H1 (cell line): ENCODE measurements at regions not wholly inside any gene's neighbourhood (a gene's known extent, or its start where the extent isn't known, plus 50 kb on each side); places are given as distances from the start of the nearest gene placed in this dataset.

Source experiments
- CTCF ChIA-PET: fragments of 300-600 bp; sonication (Branson Sonifier 250); formaldehyde crosslinking; loops from one replicate; lab custom pipeline; 2021; ENCODE audit not compliant: partially characterized antibody; lab: Charles Lee
- POLR2A ChIA-PET: fragments of 300-600 bp; sonication (Branson Sonifier 250); formaldehyde crosslinking; loops from one replicate; lab custom pipeline; 2021; ENCODE audit warnings: inconsistent platforms; ENCODE audit not compliant: partially characterized antibody; lab: Charles Lee
- DNase-seq, 2 experiments: peaks; one replicate each; pipeline versions ENCODE4 v3.0.0 to v3.0.0-alpha.2; 2010 to 2022; ENCODE audit warnings: low spot score in 2 of 2, low read depth in 1 of 2, mixed read lengths in 1 of 2
- FAIRE-seq: peaks from 2 replicates; lab custom pipeline; 2011; peaks lifted over from hg19 to GRCh38; lab: Jason Lieb, UNC
- H2AFZ ChIP-seq: 2 replicates; pipeline ENCODE4 v1.8.1; 2012; ENCODE audit warnings: low read length, inconsistent platforms
- H2AK5ac ChIP-seq: 2 replicates; pipeline ENCODE4 v1.6.1; 2013; ENCODE audit warnings: low read depth, low read length
- H2BK120ac ChIP-seq: replicated peaks from 2 replicates; pipeline ENCODE3; 2013; ENCODE audit warnings: low read depth, low read length, inconsistent platforms
- H2BK12ac ChIP-seq: 2 replicates; pipeline ENCODE4 v1.6.1; 2013; ENCODE audit warnings: low read depth, low read length
- H2BK15ac ChIP-seq: 2 replicates; pipeline ENCODE4 v1.6.1; 2013; ENCODE audit warnings: low read length
- H2BK20ac ChIP-seq: 2 replicates; pipeline ENCODE4 v1.6.1; 2013; ENCODE audit warnings: low read length
- H2BK5ac ChIP-seq: 2 replicates; pipeline ENCODE4 v1.6.1; 2013; ENCODE audit warnings: low read depth, low read length
- H3K14ac ChIP-seq: 2 replicates; pipeline ENCODE4 v1.6.1; 2013; ENCODE audit warnings: inconsistent platforms; ENCODE audit not compliant: insufficient read length
- H3K18ac ChIP-seq: 2 replicates; pipeline ENCODE4 v1.6.1; 2013; ENCODE audit warnings: low read length; ENCODE audit errors: extremely low read depth
- H3K23ac ChIP-seq: 2 replicates; pipeline ENCODE4 v1.6.1; 2013; ENCODE audit warnings: inconsistent platforms; ENCODE audit not compliant: insufficient read length
- H3K23me2 ChIP-seq: 2 replicates; pipeline ENCODE4 v1.6.1; 2013; ENCODE audit warnings: low read depth, low read length
- H3K27ac ChIP-seq: 2 replicates; pipeline ENCODE4 v1.6.1; 2011; ENCODE audit warnings: low read depth, low read length, inconsistent platforms
- H3K27me3 ChIP-seq, 4 experiments: replicated peaks in 1 of 4; 1 replicate in 1 of 4; 2 replicates in 3 of 4; pipeline versions ENCODE4 v1.6.1 to v1.8.1; 2011 to 2013; ENCODE audit warnings: low read length in 3 of 4, mild to moderate bottlenecking in 3 of 4, inconsistent platforms in 2 of 4, mixed read lengths in 2 of 4, moderate library complexity in 1 of 4; ENCODE audit not compliant: control insufficient read depth in 3 of 4, insufficient read depth in 3 of 4; ENCODE audit errors: extremely low read depth in 1 of 4
- H3K36me3 ChIP-seq, 4 experiments: 2 replicates each; pipeline versions ENCODE4 v1.6.1 to v1.8.1; 2011 to 2013; ENCODE audit warnings: mild to moderate bottlenecking in 4 of 4, low read length in 3 of 4, moderate library complexity in 2 of 4, control low read depth in 1 of 4, inconsistent platforms in 1 of 4; ENCODE audit not compliant: insufficient read depth in 4 of 4, control insufficient read depth in 2 of 4
- H3K4ac ChIP-seq: replicated peaks from 2 replicates; pipeline ENCODE3; 2013; ENCODE audit warnings: low read length, low read depth, mixed read lengths, inconsistent platforms; ENCODE audit not compliant: insufficient read length
- H3K4me1 ChIP-seq, 4 experiments: replicated peaks in 1 of 4; 1 replicate in 1 of 4; 2 replicates in 3 of 4; pipeline versions ENCODE4 v1.6.1 to v1.8.1; 2011 to 2013; ENCODE audit warnings: low read length in 3 of 4, inconsistent platforms in 2 of 4, mixed read lengths in 1 of 4; ENCODE audit not compliant: insufficient read depth in 4 of 4, control insufficient read depth in 3 of 4
- H3K4me2 ChIP-seq, 2 experiments: 2 replicates each; pipeline versions ENCODE4 v1.6.1 to v1.8.1; 2011 to 2013; ENCODE audit warnings: low read depth in 2 of 2, low read length in 2 of 2, control low read depth in 1 of 2, inconsistent platforms in 1 of 2, mild to moderate bottlenecking in 1 of 2; ENCODE audit not compliant: insufficient read depth in 1 of 2
- H3K4me3 ChIP-seq, 4 experiments: fragments of 200-600, 300-600 bp in 1 of 4; sonication (generic), shearing (Covaris generic), sonication (Bioruptor Twin) in 1 of 4; 2 replicates each; pipeline versions ENCODE4 v1.5.1 to v1.8.1; 2011 to 2016; ENCODE audit warnings: low read length in 4 of 4, low read depth in 3 of 4, control low read depth in 2 of 4, inconsistent platforms in 2 of 4, mild to moderate bottlenecking in 2 of 4, mixed read lengths in 1 of 4, moderate library complexity in 1 of 4; ENCODE audit not compliant: insufficient read depth in 2 of 4; ENCODE audit errors: extremely low read depth in 1 of 4
- H3K56ac ChIP-seq: replicated peaks from 2 replicates; pipeline ENCODE3; 2013; ENCODE audit warnings: low read depth, mild to moderate bottlenecking, mixed read lengths, low read length, inconsistent platforms; ENCODE audit not compliant: insufficient read length
- H3K79me1 ChIP-seq: 2 replicates; pipeline ENCODE4 v1.6.1; 2013; ENCODE audit warnings: low read depth, low read length, control low read depth
- H3K79me2 ChIP-seq, 2 experiments: 2 replicates each; pipeline versions ENCODE4 v1.6.1 to v1.8.1; 2012 to 2013; ENCODE audit warnings: low read length in 2 of 2, mild to moderate bottlenecking in 2 of 2, inconsistent platforms in 1 of 2; ENCODE audit not compliant: insufficient read depth in 2 of 2, control insufficient read depth in 1 of 2
- H3K9ac ChIP-seq, 4 experiments: replicated peaks in 1 of 4; 1 replicate in 1 of 4; 2 replicates in 3 of 4; pipeline versions ENCODE4 v1.6.1 to v1.8.1; 2011 to 2013; ENCODE audit warnings: low read depth in 3 of 4, low read length in 3 of 4, control low read depth in 2 of 4, mild to moderate bottlenecking in 2 of 4, moderate library complexity in 2 of 4, inconsistent platforms in 1 of 4; ENCODE audit errors: extremely low read depth in 1 of 4
- H3K9me3 ChIP-seq, 2 experiments: 2 replicates each; pipeline versions ENCODE4 v1.6.1 to v1.8.1; 2012 to 2013; ENCODE audit warnings: mild to moderate bottlenecking in 2 of 2, moderate library complexity in 2 of 2, control low read depth in 1 of 2, inconsistent platforms in 1 of 2, low read depth in 1 of 2, low read length in 1 of 2, mixed read lengths in 1 of 2; ENCODE audit not compliant: insufficient read depth in 2 of 2
- H4K20me1 ChIP-seq, 2 experiments: replicated peaks in 1 of 2; 2 replicates each; pipeline versions ENCODE3 to v1.8.1; 2011 to 2013; ENCODE audit warnings: inconsistent platforms in 2 of 2, low read length in 2 of 2, mild to moderate bottlenecking in 1 of 2; ENCODE audit not compliant: insufficient read depth in 2 of 2, control insufficient read depth in 1 of 2
- H4K5ac ChIP-seq: 2 replicates; pipeline ENCODE4 v1.6.1; 2013; ENCODE audit warnings: low read length, low read depth, mixed read lengths, inconsistent platforms; ENCODE audit not compliant: insufficient read length
- H4K8ac ChIP-seq: 2 replicates; pipeline ENCODE4 v1.8.0; 2013; ENCODE audit warnings: mild to moderate bottlenecking, moderate library complexity, low read length, inconsistent platforms; ENCODE audit not compliant: insufficient read depth; ENCODE audit errors: extremely low read depth
- H4K91ac ChIP-seq: replicated peaks from 2 replicates; pipeline ENCODE3; 2013; ENCODE audit warnings: low read length, mixed read lengths, inconsistent platforms; ENCODE audit not compliant: insufficient read length
- CBX5 ChIP-seq: fragments of 300-800, 300-1000 bp; sonication (generic); IDR thresholded peaks from 2 replicates; pipeline ENCODE4 v1.7.1; 2016; ENCODE audit warnings: antibody characterized with exemption, low read length, low read depth
- CREB1 ChIP-seq: IDR thresholded peaks from 2 replicates; pipeline ENCODE4 v1.6.1; 2012; ENCODE audit warnings: inconsistent platforms
- EGR1 ChIP-seq: IDR thresholded peaks from 2 replicates; pipeline ENCODE4 v1.6.1; 2011; ENCODE audit warnings: low read depth, low read length, borderline replicate concordance
- JUN ChIP-seq: IDR thresholded peaks from 2 replicates; pipeline ENCODE4 v1.6.1; 2011; ENCODE audit warnings: low read depth, mild to moderate bottlenecking, improper control_type of control experiment, low read length
- JUND ChIP-seq: IDR thresholded peaks from 2 replicates; pipeline ENCODE4 v1.6.1; 2011; ENCODE audit warnings: mild to moderate bottlenecking, improper control_type of control experiment, low read length
- RFX5 ChIP-seq: IDR thresholded peaks from 2 replicates; pipeline ENCODE4 v1.6.1; 2011; ENCODE audit warnings: low read depth, low read length, improper control_type of control experiment, borderline replicate concordance
- SP2 ChIP-seq: IDR thresholded peaks from 2 replicates; pipeline ENCODE4 v1.6.1; 2012; ENCODE audit warnings: mild to moderate bottlenecking, low read length, inconsistent platforms
- WGBS, 2 experiments: shearing (Covaris generic) in 1 of 2; methylation state at CpG; one replicate each; pipeline versions ENCODE4 v1.1.6 to v1.1.7; 2013 to 2015; ENCODE audit warnings: low lambda C conversion rate in 2 of 2, mixed read lengths in 2 of 2, inconsistent platforms in 1 of 2, low coverage in 1 of 2, missing lambda C conversion rate in 1 of 2; ENCODE audit not compliant: insufficient replicate concordance in 2 of 2, insufficient coverage in 1 of 2, insufficient read length in 1 of 2; ENCODE audit errors: extremely low coverage in 1 of 2, missing lambda C conversion rate in 1 of 2; 5-methylcytosine and 5-hydroxymethylcytosine counted together
- TF ChIP-seq, protein P1 (sequence below): IDR thresholded peaks from 2 replicates; pipeline ENCODE4 v1.6.1; 2011; ENCODE audit warnings: low read depth, mild to moderate bottlenecking, low read length; ENCODE audit not compliant: insufficient read depth
- TF ChIP-seq, protein P2 (sequence below): IDR thresholded peaks from 2 replicates; pipeline ENCODE4 v1.6.1; 2011; ENCODE audit warnings: low read length, improper control_type of control experiment

DNA sequence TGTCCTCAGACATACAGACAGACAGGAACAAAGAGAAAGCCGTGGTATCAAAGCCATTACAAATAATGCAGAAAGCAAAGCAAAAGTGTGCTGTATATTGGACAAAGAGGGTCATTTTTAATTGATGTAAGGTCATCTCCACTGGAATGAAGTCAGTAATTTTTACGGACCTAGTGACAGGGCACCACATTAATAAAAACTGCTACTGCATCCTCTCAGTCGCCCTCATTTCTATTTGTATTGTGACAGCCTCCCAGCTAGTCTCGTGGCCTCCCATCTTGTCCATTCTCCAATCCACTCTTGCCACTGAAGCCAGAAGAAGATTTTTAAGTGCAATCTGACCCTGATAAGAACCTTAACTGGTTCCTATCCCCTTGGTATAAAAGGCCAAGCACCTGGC, 132.4 kb downstream of the NUAK1 start:
- no peak overlapping the region for H4K8ac ChIP-seq
- no peak overlapping the region for H3K4me2 ChIP-seq
- no peak overlapping the region for H3K27ac ChIP-seq
- no peak overlapping the region for H2BK5ac ChIP-seq
- no peak overlapping the region for H2BK15ac ChIP-seq
- H3K36me3 ChIP-seq = no peaks in the 10 kb centered on the region
- no peaks in the 10 kb centered on the region for H3K23me2 ChIP-seq
- no peak for TF ChIP-seq EGR1
- TF ChIP-seq, protein P1, sequence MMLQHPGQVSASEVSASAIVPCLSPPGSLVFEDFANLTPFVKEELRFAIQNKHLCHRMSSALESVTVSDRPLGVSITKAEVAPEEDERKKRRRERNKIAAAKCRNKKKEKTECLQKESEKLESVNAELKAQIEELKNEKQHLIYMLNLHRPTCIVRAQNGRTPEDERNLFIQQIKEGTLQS = no peak
- TF ChIP-seq, protein P2, sequence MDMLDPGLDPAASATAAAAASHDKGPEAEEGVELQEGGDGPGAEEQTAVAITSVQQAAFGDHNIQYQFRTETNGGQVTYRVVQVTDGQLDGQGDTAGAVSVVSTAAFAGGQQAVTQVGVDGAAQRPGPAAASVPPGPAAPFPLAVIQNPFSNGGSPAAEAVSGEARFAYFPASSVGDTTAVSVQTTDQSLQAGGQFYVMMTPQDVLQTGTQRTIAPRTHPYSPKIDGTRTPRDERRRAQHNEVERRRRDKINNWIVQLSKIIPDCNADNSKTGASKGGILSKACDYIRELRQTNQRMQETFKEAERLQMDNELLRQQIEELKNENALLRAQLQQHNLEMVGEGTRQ = no peak
- no peak for TF ChIP-seq RFX5
- no peak for TF ChIP-seq CREB1
- no peak for TF ChIP-seq CBX5
- TF ChIP-seq SP2 = no peak
- TF ChIP-seq JUND = no peak
- no peak for TF ChIP-seq JUN
- TF ChIP-seq, all 59 proteins: peak for 0
- H3K79me1 ChIP-seq = no peaks in the 10 kb centered on the region
- no peak overlapping the region for H3K14ac ChIP-seq
- H3K79me2 ChIP-seq = no peaks in the 10 kb centered on the region
- no peak overlapping the region for H3K4ac ChIP-seq
- H3K9me3 ChIP-seq = no peaks in the 10 kb centered on the region; a peak in 1 of 4 replicates
- H3K23ac ChIP-seq = no peak overlapping the region
- no peak overlapping the region for H4K91ac ChIP-seq
- H3K4me1 ChIP-seq = no peaks in the 10 kb centered on the region
- no peak overlapping the region for H2AK5ac ChIP-seq
- CTCF ChIA-PET = no interaction called here
- no peak overlapping the region for H2BK20ac ChIP-seq
- no peak overlapping the region for H3K18ac ChIP-seq
- H3K4me3 ChIP-seq = no peak overlapping the region
- no peak overlapping the region for H2AFZ ChIP-seq
- POLR2A ChIA-PET = no interaction called here
- no peak for DNase-seq
- no peak overlapping the region for H3K9ac ChIP-seq
- H2BK120ac ChIP-seq = no peak overlapping the region
- no peak overlapping the region for H3K56ac ChIP-seq
- no peak overlapping the region for H2BK12ac ChIP-seq
- no peaks in the 10 kb centered on the region for H4K20me1 ChIP-seq
- H3K27me3 ChIP-seq = no peaks in the 10 kb centered on the region
- FAIRE-seq = no peak
- 87% methylated on average over 4 of the region's 4 CpGs; no CpG with 5 or more reads in 1 of the 2 experiments for WGBS, 2 experiments
- no peak overlapping the region for H4K5ac ChIP-seq
